ENCODE measurements at regions not wholly inside any gene's neighbourhood (a gene's known extent, or its start where the extent isn't known, plus 50 kb on each side); places are given as distances from the start of the nearest gene placed in this dataset.

DNA sequence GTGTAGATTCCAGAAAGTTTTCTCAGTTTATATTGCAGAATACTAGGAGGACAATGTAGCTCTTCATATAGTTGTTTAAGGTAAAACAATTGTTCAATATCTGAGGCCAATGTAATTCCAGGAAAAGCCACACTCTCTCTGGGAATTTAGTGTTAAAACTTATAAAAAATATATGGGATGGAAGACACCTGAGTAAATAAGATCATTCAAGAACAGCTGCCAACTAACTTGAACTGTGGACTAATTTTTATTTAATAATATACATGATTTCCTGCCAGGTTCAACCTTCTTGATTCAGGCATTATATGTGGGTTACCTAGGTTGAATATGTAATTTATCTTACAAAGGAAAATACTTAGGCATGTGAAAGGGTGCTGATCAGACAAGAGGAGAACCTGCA lies 841.1 kb upstream of the PRR20A start:
- TF ChIP-seq CTCF (IDR thresholded peaks at IDR 0.05) = no peak
- TF ChIP-seq EZH2 (IDR thresholded peaks at IDR 0.05; ENCODE audit: borderline replicate concordance, insufficient read depth, low read depth, low read length, poor library complexity, severe bottlenecking) = no peak

Data from B cell (primary cell).